ENCODE measurements at regions not wholly inside any gene's neighbourhood (a gene's known extent, or its start where the extent isn't known, plus 50 kb on each side); places are given as distances from the start of the nearest gene placed in this dataset.

- Histone ChIP-seq H3K4me3 (ENCODE audit: low read length) (no peak overlapping the region), H2AFZ (ENCODE audit: low read length) (no peak overlapping the region), H3K9ac (ENCODE audit: low read length) (no peak overlapping the region), H3K79me2 (ENCODE audit: low read length) (peaks cover 78% of the 10 kb centered on the region), H3K9me2 (replicated peaks; ENCODE audit: insufficient read depth, low read length) (no peaks in the 10 kb centered on the region), H3K4me2 (ENCODE audit: low read depth, low read length) (no peak overlapping the region), H3K9me3 (replicated peaks; ENCODE audit: insufficient read depth, low read length) (no peaks in the 10 kb centered on the region), H3K4me1 (ENCODE audit: low read length) (no peaks in the 10 kb centered on the region), H3K27ac (ENCODE audit: low read length) (no peak overlapping the region), H3K36me3 (replicated peaks; ENCODE audit: insufficient read depth, low read length) (no peaks in the 10 kb centered on the region), H4K20me1 (ENCODE audit: insufficient read depth, low read length) (peaks cover 5% of the 10 kb centered on the region; the same call in 1 of the 2 replicates), H3F3A (ENCODE audit: insufficient read depth, low read length) (no peaks in the 10 kb centered on the region), H3K27me3 (replicated peaks; ENCODE audit: insufficient read depth, low read length) (no peaks in the 10 kb centered on the region)
- TF ChIP-seq EZH2phosphoT487 (IDR thresholded peaks at IDR 0.05; ENCODE audit: low read length) = no peak
- no peak for DNase-seq
Observed at GRCh38 chr22:42194104-42194851, 63.7 kb upstream of the CYP2D6 start.

GRCh38 chr22:42192547-42192946 lies 61.9 kb upstream of the CYP2D6 start:
- H3K9me2 ChIP-seq (replicated peaks; ENCODE audit: insufficient read depth, low read length) = no peaks in the 10 kb centered on the region
- H3K9ac ChIP-seq (ENCODE audit: low read length) = no peak overlapping the region
- H3K36me3 ChIP-seq (replicated peaks; ENCODE audit: insufficient read depth, low read length) = no peaks in the 10 kb centered on the region
- no peak for TF ChIP-seq CTCF (IDR thresholded peaks at IDR 0.05; ENCODE audit: low read length)
- TF ChIP-seq EZH2phosphoT487 (IDR thresholded peaks at IDR 0.05; ENCODE audit: low read length) = no peak
- no peak for TF ChIP-seq EZH2 (optimal IDR thresholded peaks at IDR 0.05; ENCODE audit: low read depth, low read length)
- no peak for DNase-seq
- H4K20me1 ChIP-seq (ENCODE audit: insufficient read depth, low read length) = peaks cover 5% of the 10 kb centered on the region; the same call in 1 of the 2 replicates
- no peaks in the 10 kb centered on the region for H3K9me3 ChIP-seq (replicated peaks; ENCODE audit: insufficient read depth, low read length)
- no peaks in the 10 kb centered on the region for H3K27me3 ChIP-seq (replicated peaks; ENCODE audit: insufficient read depth, low read length)
- no peak overlapping the region for H3K4me2 ChIP-seq (ENCODE audit: low read depth, low read length)
- H3F3A ChIP-seq (ENCODE audit: insufficient read depth, low read length) = no peaks in the 10 kb centered on the region
- H3K79me2 ChIP-seq (ENCODE audit: low read length) = peaks cover 70% of the 10 kb centered on the region
- H3K27ac ChIP-seq (ENCODE audit: low read length) = no peak overlapping the region
- no peak overlapping the region for H2AFZ ChIP-seq (ENCODE audit: low read length)
- H3K4me1 ChIP-seq (ENCODE audit: low read length) = no peaks in the 10 kb centered on the region
- no peak overlapping the region for H3K4me3 ChIP-seq (ENCODE audit: low read length)

- Histone ChIP-seq H2AFZ (ENCODE audit: low read length) (no peak overlapping the region), H3K9me2 (replicated peaks; ENCODE audit: insufficient read depth, low read length) (no peaks in the 10 kb centered on the region), H3K4me1 (ENCODE audit: low read length) (no peaks in the 10 kb centered on the region), H3K9me3 (replicated peaks; ENCODE audit: insufficient read depth, low read length) (no peaks in the 10 kb centered on the region), H3K79me2 (ENCODE audit: low read length) (peaks cover 73% of the 10 kb centered on the region), H3K4me3 (ENCODE audit: low read length) (no peak overlapping the region), H3K27ac (ENCODE audit: low read length) (no peak overlapping the region), H3K9ac (ENCODE audit: low read length) (no peak overlapping the region), H3F3A (ENCODE audit: insufficient read depth, low read length) (no peaks in the 10 kb centered on the region), H3K36me3 (replicated peaks; ENCODE audit: insufficient read depth, low read length) (no peaks in the 10 kb centered on the region), H4K20me1 (ENCODE audit: insufficient read depth, low read length) (no peaks in the 10 kb centered on the region; the same call in 1 of the 2 replicates), H3K27me3 (replicated peaks; ENCODE audit: insufficient read depth, low read length) (no peaks in the 10 kb centered on the region), H3K4me2 (ENCODE audit: low read depth, low read length) (no peak overlapping the region)
- TF ChIP-seq CTCF (IDR thresholded peaks at IDR 0.05; ENCODE audit: low read length) (no peak), EZH2phosphoT487 (IDR thresholded peaks at IDR 0.05; ENCODE audit: low read length) (no peak), EZH2 (optimal IDR thresholded peaks at IDR 0.05; ENCODE audit: low read depth, low read length) (no peak)
- no peak for DNase-seq
Observed at GRCh38 chr22:42190274-42190673, 59.7 kb upstream of the CYP2D6 start.

- Histone ChIP-seq H3K36me3 (replicated peaks; ENCODE audit: insufficient read depth, low read length) (no peaks in the 10 kb centered on the region), H2AFZ (ENCODE audit: low read length) (no peak overlapping the region), H3K9me2 (replicated peaks; ENCODE audit: insufficient read depth, low read length) (no peaks in the 10 kb centered on the region), H3K4me2 (ENCODE audit: low read depth, low read length) (no peak overlapping the region), H3F3A (ENCODE audit: insufficient read depth, low read length) (no peaks in the 10 kb centered on the region), H3K9me3 (replicated peaks; ENCODE audit: insufficient read depth, low read length) (no peaks in the 10 kb centered on the region), H3K27ac (ENCODE audit: low read length) (no peak overlapping the region), H3K79me2 (ENCODE audit: low read length) (peaks cover 73% of the 10 kb centered on the region), H3K4me1 (ENCODE audit: low read length) (no peaks in the 10 kb centered on the region), H3K9ac (ENCODE audit: low read length) (no peak overlapping the region), H3K27me3 (replicated peaks; ENCODE audit: insufficient read depth, low read length) (no peaks in the 10 kb centered on the region), H3K4me3 (ENCODE audit: low read length) (no peak overlapping the region), H4K20me1 (ENCODE audit: insufficient read depth, low read length) (no peaks in the 10 kb centered on the region; the same call in 1 of the 2 replicates)
- TF ChIP-seq EZH2phosphoT487 (IDR thresholded peaks at IDR 0.05; ENCODE audit: low read length) = no peak
- TF ChIP-seq EZH2 (optimal IDR thresholded peaks at IDR 0.05; ENCODE audit: low read depth, low read length) = no peak
- TF ChIP-seq CTCF (IDR thresholded peaks at IDR 0.05; ENCODE audit: low read length) = no peak
- no peak for DNase-seq
Observed at GRCh38 chr22:42189761-42190160, 59.2 kb upstream of the CYP2D6 start.

Measured in MM.1S (cell line).